HG03354 (cell line): ENCODE measurements at regions not wholly inside any gene's neighbourhood (a gene's known extent, or its start where the extent isn't known, plus 50 kb on each side); places are given as distances from the start of the nearest gene placed in this dataset.
"Not testable (repeated sequence)": the region's sequence is repeated elsewhere in the genome, so short reads cannot be mapped to it uniquely, and the experiment has no call there.

Source experiments
- ATAC-seq: cut with Tn5 transposase; IDR thresholded peaks from one replicate; pipeline ENCODE4 v1.9.1; 2021; ENCODE audit warnings: mild to moderate bottlenecking; ENCODE audit not compliant: unreplicated experiment, poor library complexity, severe bottlenecking

DNA sequence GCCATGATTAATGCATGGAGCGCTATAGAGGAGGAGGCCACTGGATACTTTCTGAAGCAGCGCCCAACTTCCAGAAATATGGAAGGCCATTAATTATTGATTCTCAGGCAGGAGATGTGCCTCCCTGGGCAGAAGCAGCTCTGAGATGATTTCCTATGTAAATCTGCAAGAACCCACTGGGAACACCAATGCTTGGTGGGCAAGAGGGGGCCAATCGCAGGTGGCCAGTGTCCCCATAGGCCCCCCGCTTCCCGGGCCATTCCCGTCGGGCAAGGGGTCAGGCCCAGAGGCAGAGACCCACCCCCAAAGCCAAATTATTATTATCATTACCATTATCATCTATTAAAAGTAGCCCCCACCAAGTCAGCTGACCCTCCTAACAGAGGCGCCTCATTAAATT lies 288.0 kb upstream of the TLE3 start:
- no peak for ATAC-seq

- ATAC-seq, result no peak
Observed at GRCh38 chr15:70385052-70385451, 287.3 kb upstream of the TLE3 start.

DNA sequence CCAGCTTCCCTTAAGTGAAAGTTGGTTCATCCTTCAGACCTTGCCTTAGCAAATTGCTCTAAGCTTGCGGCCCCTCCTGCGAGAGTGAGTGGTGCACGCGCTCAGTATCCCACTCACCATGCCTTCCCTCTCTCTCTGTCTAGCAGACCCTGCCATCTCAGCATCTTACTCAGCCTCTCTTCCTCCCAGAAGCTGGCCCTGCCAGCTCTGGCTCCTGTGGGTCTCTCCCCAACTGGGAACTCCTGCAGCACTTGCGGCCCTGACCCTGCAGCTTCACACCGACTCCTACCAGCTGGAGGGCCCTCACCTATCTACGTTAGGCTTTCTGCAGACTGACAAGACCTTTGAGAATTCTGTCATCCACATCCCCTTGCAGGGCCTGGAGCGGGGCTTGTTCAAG lies 286.1 kb upstream of the TLE3 start:
- ATAC-seq, result no peak

- no peak for ATAC-seq
Observed at GRCh38 chr15:70382762-70383458, 285.2 kb upstream of the TLE3 start.

DNA sequence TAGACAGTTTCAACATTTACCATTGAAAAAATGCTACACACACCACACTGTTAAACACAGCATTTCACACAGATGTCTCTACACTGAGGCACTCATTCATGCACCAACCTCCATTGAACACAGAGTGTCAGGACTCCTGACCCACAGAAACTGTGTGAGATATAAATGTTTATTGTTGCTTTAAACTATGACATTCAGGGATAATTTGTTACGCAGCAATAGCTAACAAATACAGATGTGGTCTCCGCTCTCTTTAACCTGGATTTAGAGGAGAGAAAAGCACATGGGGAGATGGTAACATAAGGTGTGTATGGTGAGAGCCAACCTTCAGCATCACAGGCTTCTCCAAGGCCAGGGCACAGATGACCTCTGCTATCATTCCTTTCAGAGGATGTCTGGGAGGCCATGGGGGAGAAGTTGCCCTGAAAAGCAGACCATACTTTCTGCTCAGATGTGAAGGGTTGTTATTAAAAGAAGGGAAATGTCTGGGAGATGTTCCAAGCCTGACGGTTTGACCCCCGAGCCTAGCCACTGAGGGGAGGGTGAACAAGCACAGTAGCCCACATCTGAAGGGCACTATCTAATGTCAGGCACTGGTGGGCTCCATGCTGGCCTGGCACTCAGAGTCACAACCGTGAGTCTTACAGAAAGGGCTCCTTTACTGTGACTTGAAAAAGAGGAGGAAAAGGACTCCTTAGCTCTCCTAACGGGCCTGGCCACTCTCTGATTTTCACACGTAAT lies 284.5 kb upstream of the TLE3 start:
- ATAC-seq, result no peak

GRCh38 chr15:70379938-70380883 lies 282.5 kb upstream of the TLE3 start:
- ATAC-seq, result no peak

DNA sequence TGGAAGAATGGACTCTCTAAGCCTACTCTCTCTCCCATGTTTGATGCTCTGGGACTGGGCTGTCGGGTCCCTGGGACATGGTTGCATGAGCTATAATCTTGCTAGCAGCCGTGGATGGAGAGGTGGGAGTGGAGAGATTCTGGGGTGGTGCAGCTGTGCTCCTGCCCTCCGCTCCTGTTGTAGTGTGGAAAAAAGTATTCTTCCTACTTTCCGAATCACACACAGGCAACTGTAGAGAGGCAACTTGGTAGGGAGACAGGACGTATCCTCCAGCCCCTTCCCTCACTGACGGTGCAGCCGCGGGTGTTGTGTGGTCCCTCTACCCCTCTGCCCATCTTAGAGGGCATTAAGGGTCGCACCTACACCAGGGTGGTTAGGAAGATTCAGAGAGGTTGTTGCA lies 281.4 kb upstream of the TLE3 start:
- ATAC-seq, result no peak

DNA sequence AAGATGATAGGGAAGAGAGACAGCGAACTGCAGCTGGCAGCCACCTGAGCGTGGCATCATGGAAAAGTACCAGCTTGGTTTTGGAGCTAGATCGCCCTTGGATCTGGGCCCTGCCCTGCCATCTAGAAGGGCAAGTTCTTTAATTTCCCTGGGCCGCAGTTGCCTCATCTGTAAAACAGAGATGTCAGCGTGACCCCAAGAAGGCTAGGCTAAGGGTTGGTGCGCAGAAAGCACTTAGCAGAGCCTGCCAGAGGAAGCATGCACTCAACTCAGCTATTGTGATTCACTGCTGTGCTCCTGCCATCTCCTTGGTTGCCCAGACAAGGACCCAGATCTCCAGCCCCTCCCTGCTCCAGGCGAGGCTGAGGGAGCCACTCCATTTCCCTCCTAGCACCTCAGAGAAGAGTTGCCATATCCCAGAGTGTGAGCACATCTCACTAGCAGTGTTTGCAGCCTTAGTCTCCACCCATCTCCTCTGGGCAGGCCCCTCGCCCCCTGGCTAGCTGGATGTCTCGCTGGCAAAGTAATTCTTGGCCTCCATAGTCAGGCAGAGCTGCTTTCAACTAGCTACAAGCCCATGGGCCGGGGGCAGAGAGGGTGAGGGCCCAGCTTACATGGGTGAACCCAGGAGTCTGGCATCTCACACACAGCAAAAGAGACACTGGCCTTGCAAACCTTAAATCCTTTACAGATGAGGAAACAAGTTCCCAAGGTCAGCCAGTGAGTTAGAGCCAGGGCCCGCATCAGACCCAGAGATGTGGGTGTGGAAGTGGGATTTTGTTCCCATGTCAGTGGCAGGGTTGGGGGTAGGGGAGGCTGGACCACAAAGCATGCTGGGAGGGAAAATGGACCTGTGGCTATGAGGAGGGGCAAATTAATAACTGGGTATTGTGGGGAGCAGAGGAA lies 280.7 kb upstream of the TLE3 start:
- ATAC-seq, result no peak

GRCh38 chr15:70376929-70377691 lies 279.4 kb upstream of the TLE3 start:
- ATAC-seq, result no peak

DNA sequence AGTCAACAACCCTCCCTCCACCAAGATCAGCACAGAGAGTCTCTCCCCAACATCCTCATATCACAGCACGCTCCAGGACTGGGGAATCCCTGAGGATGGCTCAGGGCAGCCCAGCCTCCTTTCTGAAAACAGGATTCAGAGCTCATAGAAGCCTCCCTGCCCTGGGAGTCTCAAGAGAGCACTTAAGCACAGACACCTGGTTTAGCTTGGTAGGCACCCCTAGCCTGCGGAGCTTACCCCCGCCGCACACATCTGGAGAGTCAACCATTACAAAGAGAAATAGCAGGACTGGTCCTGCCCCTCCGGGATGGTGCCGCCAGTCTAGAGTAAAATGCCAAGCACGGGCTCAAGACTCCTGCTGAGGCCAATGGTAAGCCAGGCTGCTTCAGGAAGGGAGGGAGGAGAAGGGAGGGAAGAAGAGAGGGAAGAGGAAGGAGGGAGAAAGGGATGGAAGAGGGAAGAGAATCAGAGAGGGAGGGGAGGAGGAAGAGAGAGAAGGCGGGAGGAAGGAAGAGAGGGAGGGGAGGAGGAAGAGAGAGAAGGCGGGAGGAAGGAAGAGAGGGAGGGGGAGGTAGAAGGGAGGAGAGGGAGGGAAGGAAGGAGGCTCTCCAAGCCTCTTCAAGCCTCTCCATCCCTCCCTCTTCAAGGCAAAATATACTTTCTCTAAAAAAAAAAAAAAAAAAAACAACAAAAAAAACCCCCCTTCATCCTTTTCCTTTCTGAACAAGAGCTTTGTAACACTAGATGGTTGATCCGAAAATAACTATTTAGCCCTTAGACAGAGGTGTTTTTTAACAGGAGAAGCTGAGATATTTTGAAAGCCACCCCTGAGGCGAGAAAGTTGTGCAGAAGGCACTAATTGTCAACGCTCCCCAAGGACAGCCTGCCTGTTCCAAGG lies 278.6 kb upstream of the TLE3 start:
- ATAC-seq, result no peak

DNA sequence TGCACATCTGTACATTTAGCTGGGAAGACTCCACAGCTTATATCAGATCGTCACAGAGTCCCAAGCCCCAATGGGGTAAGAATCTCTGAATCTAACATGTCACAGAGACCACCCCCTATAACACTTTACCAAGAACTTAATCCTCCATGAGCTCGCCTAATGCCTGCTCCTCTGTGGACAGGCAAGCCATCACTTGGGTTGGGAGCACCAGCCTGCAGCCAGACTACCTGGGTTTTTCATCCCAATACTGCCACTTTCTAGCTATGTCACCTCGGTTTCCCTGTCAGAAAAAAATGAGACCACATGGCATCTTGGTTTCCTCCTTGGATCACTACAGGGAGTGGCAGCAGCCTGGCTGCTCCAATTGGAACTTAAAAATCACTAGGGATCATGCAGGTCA lies 277.9 kb upstream of the TLE3 start:
- no peak for ATAC-seq

GRCh38 chr15:70375006-70375431 lies 277.3 kb upstream of the TLE3 start:
- no peak for ATAC-seq

- no peak for ATAC-seq
Observed at GRCh38 chr15:70374096-70374495, 276.4 kb upstream of the TLE3 start.

DNA sequence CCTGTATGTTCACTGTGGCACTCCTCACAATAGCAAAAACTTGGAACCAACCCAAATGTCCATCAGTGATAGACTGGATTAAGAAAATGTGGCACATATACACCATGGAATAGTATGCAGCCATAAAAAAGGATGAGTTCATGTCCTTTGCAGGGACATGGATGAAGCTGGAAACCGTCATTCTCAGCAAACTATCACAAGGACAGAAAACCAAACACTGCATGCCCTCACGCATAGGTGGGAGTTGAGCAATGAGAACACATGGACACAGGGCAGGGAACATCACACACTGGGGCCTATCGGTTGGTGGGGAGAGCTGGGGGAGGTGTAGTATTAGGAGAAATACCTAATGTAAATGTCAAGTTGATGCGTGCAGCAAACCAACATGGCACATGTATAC lies 275.7 kb upstream of the TLE3 start:
- not testable (repeated sequence) for ATAC-seq

- ATAC-seq, result not testable (repeated sequence)
Observed at GRCh38 chr15:70367913-70368705, 270.4 kb upstream of the TLE3 start.

DNA sequence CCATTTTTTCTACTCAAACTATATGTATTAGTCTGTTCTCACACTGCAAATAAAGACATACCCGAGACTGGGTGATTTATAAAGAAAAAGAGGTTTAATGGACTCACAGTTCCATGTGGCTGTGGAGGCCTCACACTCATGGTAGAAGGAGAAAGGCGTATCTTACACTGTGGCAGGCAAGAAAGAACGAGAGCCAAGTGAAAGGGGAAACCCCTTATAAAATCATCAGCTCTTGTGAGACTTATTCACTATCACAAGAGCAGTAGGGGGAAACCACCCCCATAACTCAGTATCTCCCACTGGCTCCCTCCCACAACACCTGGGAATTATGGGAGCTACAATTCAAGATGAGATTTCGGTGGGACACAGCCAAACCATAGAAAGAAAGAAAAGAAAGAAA lies 266.3 kb upstream of the TLE3 start:
- ATAC-seq, result not testable (repeated sequence)

DNA sequence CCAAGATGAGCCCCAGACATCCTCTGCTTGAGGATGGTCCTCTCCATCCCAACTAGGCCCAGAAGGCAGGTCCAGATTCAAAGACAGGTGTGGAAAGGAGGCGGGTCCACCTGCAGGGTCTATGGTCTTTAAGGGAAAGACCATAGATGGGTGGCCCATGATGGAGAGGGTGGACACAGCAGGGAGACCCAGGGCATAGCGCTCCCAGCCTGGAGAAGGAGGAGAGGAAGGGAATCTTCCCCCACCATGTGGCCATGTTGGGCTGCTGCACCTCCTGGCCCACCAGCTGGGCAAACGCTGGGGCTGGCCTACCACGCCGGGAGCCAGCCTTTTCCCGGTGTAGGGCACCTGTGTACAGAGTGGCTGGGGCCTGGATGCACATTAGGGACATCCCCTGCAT lies 265.2 kb upstream of the TLE3 start:
- no peak for ATAC-seq
